Muscle layer of duodenum (tissue), 2 donors: ENCODE measurements at regions not wholly inside any gene's neighbourhood (a gene's known extent, or its start where the extent isn't known, plus 50 kb on each side); places are given as distances from the start of the nearest gene placed in this dataset.

Experiments
- H3K27ac ChIP-seq: one replicate; pipeline ENCODE4 v1.7.0; 2013; ENCODE audit warnings: mild to moderate bottlenecking, low read length
- H3K27me3 ChIP-seq: one replicate; pipeline ENCODE4 v1.7.0; 2013; ENCODE audit warnings: low read depth, mild to moderate bottlenecking, control low read depth, low read length
- H3K36me3 ChIP-seq, 2 donors: one replicate each; pipeline ENCODE4 v1.7.0; 2013; ENCODE audit warnings: low read length in 2 of 2, control low read depth in 1 of 2, mild to moderate bottlenecking in 1 of 2; ENCODE audit not compliant: insufficient read depth in 2 of 2, control insufficient read depth in 1 of 2
- H3K4me1 ChIP-seq, 2 donors: one replicate each; pipeline ENCODE4 v1.7.0; 2013; ENCODE audit warnings: low read length in 2 of 2, mild to moderate bottlenecking in 2 of 2, control low read depth in 1 of 2, moderate library complexity in 1 of 2; ENCODE audit not compliant: insufficient read depth in 2 of 2, control insufficient read depth in 1 of 2
- H3K4me3 ChIP-seq, 2 donors: one replicate each; pipeline ENCODE4 v1.7.0; 2013; ENCODE audit warnings: low read length in 2 of 2, low read depth in 1 of 2, mild to moderate bottlenecking in 1 of 2
- H3K9me3 ChIP-seq, 2 donors: one replicate each; pipeline ENCODE4 v1.7.0; 2013; ENCODE audit warnings: low read length in 2 of 2, control low read depth in 1 of 2, mild to moderate bottlenecking in 1 of 2; ENCODE audit not compliant: control insufficient read depth in 1 of 2
- donor health status: healthy.

GRCh38 chr6:147621263-147621662 lies 112.8 kb downstream of the SAMD5 start:
- H3K36me3 ChIP-seq = no peaks in the 10 kb centered on the region
- H3K4me3 ChIP-seq = no peak overlapping the region
- no peaks in the 10 kb centered on the region for H3K9me3 ChIP-seq
- H3K27me3 ChIP-seq = no peaks in the 10 kb centered on the region
- H3K27ac ChIP-seq = no peak overlapping the region
- H3K4me1 ChIP-seq = no peaks in the 10 kb centered on the region

- no peak overlapping the region for H3K27ac ChIP-seq
- no peaks in the 10 kb centered on the region for H3K27me3 ChIP-seq
- H3K36me3 ChIP-seq = no peaks in the 10 kb centered on the region
- H3K4me1 ChIP-seq = no peaks in the 10 kb centered on the region
- no peak overlapping the region for H3K4me3 ChIP-seq
- no peaks in the 10 kb centered on the region for H3K9me3 ChIP-seq
Observed at GRCh38 chr6:147621961-147622360, 113.5 kb downstream of the SAMD5 start.

- no peak overlapping the region for H3K4me3 ChIP-seq
- no peak overlapping the region for H3K27ac ChIP-seq
- no peaks in the 10 kb centered on the region for H3K36me3 ChIP-seq
- no peaks in the 10 kb centered on the region for H3K4me1 ChIP-seq
- H3K9me3 ChIP-seq = no peaks in the 10 kb centered on the region
- no peaks in the 10 kb centered on the region for H3K27me3 ChIP-seq
Observed at GRCh38 chr6:147624946-147625515, 116.5 kb downstream of the SAMD5 start.

- Histone ChIP-seq H3K27ac (no peak overlapping the region), H3K4me3 (no peak overlapping the region), H3K9me3 (no peaks in the 10 kb centered on the region), H3K4me1 (no peaks in the 10 kb centered on the region), H3K36me3 (no peaks in the 10 kb centered on the region), H3K27me3 (no peaks in the 10 kb centered on the region)
Observed at GRCh38 chr6:147625946-147626345, 117.5 kb downstream of the SAMD5 start.

DNA sequence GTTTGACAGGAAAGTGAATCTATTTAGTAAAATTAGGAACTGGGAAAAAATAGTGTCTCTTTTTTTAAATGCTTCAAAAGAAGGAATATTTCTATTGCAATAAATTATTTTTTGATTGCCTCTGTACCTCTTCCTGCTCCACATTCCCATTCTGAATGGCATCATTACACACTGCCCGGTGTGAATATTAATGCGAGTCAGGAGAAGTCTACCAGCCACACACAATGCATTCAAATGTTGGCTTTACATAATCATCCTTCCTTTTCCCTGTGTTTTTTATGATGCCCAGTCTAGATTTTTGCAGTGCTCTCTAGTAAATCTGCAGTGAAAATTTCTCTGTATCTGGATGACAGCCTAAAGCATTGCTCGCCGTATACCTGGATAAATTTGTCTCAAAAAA lies 118.9 kb downstream of the SAMD5 start:
- Histone ChIP-seq H3K9me3 (no peaks in the 10 kb centered on the region), H3K27ac (no peak overlapping the region), H3K36me3 (no peaks in the 10 kb centered on the region), H3K4me1 (no peaks in the 10 kb centered on the region), H3K4me3 (no peak overlapping the region), H3K27me3 (no peaks in the 10 kb centered on the region)

DNA sequence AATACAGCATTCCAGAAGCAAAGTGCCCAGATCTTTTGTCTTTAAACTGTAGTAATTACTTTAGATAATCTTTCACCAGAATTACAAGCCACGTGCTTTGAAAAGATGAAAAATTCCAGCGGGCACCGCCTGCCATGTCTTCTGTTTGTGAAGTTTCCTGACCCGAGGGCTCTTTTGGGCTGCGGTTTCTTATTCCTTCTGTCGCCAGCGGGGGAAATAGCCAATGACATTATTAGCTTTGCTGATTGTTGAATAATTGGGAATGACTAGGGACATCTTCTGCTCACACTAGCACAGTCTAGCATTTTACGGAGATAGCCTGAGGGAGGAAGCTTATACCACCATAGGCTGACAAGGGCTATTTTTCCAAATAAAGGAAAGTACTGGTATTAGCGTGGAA lies 124.7 kb downstream of the SAMD5 start:
- Histone ChIP-seq H3K9me3 (no peaks in the 10 kb centered on the region), H3K4me1 (no peaks in the 10 kb centered on the region), H3K4me3 (no peak overlapping the region), H3K36me3 (no peaks in the 10 kb centered on the region), H3K27ac (no peak overlapping the region), H3K27me3 (no peaks in the 10 kb centered on the region)

DNA sequence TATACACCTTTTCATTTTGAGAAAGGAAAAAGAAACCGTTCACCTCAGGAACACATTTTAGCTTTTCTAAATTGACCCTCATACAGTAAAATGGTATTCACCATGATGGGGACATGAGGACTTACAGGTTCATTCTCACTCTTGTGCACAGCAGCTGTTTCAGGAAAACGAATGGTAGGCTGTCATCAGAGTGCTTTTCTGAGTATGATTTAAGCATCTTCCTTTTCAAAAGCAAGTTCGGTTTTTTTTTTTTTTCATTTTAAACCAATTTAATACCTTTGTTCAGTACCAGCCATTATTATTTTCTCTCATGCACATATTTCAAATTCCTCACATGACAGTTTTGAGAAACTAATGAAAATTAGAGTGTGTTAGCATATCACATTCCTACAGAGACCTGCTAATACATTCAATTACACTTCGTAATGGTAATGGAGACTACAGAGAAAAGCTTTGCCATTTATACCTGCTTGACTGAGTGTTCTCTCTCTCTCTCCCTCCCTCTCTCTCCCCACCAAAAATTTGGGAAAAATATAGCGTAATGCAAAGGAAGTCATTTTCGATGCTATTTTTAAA lies 129.2 kb downstream of the SAMD5 start:
- Histone ChIP-seq H3K4me1 (no peaks in the 10 kb centered on the region), H3K9me3 (no peaks in the 10 kb centered on the region), H3K36me3 (no peaks in the 10 kb centered on the region), H3K27me3 (no peaks in the 10 kb centered on the region), H3K27ac (no peak overlapping the region), H3K4me3 (no peak overlapping the region)

DNA sequence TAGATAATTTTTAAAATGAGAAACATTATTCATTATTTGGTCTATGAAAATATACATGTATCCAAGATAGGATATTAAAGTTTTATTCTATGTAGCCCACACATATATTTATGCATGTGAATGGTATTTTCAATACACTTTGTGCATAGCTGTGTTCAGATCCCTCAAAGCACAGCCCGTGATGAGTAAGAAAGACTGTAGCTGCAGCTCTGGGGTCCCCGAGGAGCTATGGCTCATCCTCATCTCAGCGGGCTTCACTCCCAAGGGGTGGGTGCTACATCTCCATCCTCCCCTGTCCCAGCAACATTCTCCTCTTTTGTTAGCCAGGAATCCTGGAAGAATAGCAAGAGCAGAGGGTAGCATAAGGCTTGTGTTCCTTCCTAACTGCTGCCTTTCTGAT lies 130.8 kb downstream of the SAMD5 start:
- H3K4me3 ChIP-seq = no peak overlapping the region
- H3K36me3 ChIP-seq = no peaks in the 10 kb centered on the region
- H3K27ac ChIP-seq = no peak overlapping the region
- H3K4me1 ChIP-seq = no peaks in the 10 kb centered on the region
- H3K27me3 ChIP-seq = no peaks in the 10 kb centered on the region
- H3K9me3 ChIP-seq = no peaks in the 10 kb centered on the region

GRCh38 chr6:147640606-147641005 lies 132.1 kb downstream of the SAMD5 start:
- Histone ChIP-seq H3K4me3 (no peak overlapping the region), H3K27ac (no peak overlapping the region), H3K36me3 (no peaks in the 10 kb centered on the region), H3K27me3 (no peaks in the 10 kb centered on the region), H3K9me3 (no peaks in the 10 kb centered on the region), H3K4me1 (no peaks in the 10 kb centered on the region)

- no peak overlapping the region for H3K4me3 ChIP-seq
- H3K27ac ChIP-seq = no peak overlapping the region
- H3K36me3 ChIP-seq = no peaks in the 10 kb centered on the region
- no peaks in the 10 kb centered on the region for H3K4me1 ChIP-seq
- no peaks in the 10 kb centered on the region for H3K9me3 ChIP-seq
- no peaks in the 10 kb centered on the region for H3K27me3 ChIP-seq
Observed at GRCh38 chr6:147641511-147641910, 133.0 kb downstream of the SAMD5 start.

- Histone ChIP-seq H3K4me1 (no peaks in the 10 kb centered on the region), H3K27ac (no peak overlapping the region), H3K27me3 (no peaks in the 10 kb centered on the region), H3K4me3 (no peak overlapping the region), H3K9me3 (no peaks in the 10 kb centered on the region), H3K36me3 (no peaks in the 10 kb centered on the region)
Observed at GRCh38 chr6:147642458-147642857, 134.0 kb downstream of the SAMD5 start.
